ENCODE measurements at regions not wholly inside any gene's neighbourhood (a gene's known extent, or its start where the extent isn't known, plus 50 kb on each side); places are given as distances from the start of the nearest gene placed in this dataset.

DNA sequence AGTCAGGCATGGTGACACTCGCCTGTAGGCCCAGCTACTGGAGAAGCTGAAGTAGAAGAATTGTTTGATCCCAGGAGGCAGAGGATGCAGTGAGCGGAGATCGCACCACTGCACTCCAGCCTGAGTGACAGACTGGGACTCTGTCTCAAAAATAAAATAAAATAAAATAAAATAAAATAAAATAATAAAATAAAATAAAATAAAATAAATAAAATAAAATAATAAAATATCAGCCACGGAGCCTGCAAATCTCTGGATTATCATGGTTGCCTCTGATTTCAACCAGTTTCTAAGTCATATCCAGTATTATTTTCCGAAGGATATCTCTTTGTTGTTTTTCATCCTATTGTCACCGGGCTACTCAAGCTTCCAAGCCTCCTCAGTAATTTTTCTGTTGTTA lies 51.7 kb upstream of the FZD8 start:
- intact Hi-C loops (cut with DNase I; ENCODE audit: low total_unique reads) = no loop called here
- DNase-seq (ENCODE audit: low spot score in 2 of 2) = no peak
- no peak overlapping the region for H3K4me3 ChIP-seq (ENCODE audit: low read depth, poor library complexity, severe bottlenecking)
- 94 to 96% methylated on average over 6 of the region's 6 CpGs for WGBS, 2 donors
- no peak for TF ChIP-seq POLR2A (IDR thresholded peaks at IDR 0.05)
- no peak for TF ChIP-seq CTCF (IDR thresholded peaks at IDR 0.05)

Measured in lower leg skin (tissue), 4 donors.